ENCODE measurements at regions not wholly inside any gene's neighbourhood (a gene's known extent, or its start where the extent isn't known, plus 50 kb on each side); places are given as distances from the start of the nearest gene placed in this dataset.

DNA sequence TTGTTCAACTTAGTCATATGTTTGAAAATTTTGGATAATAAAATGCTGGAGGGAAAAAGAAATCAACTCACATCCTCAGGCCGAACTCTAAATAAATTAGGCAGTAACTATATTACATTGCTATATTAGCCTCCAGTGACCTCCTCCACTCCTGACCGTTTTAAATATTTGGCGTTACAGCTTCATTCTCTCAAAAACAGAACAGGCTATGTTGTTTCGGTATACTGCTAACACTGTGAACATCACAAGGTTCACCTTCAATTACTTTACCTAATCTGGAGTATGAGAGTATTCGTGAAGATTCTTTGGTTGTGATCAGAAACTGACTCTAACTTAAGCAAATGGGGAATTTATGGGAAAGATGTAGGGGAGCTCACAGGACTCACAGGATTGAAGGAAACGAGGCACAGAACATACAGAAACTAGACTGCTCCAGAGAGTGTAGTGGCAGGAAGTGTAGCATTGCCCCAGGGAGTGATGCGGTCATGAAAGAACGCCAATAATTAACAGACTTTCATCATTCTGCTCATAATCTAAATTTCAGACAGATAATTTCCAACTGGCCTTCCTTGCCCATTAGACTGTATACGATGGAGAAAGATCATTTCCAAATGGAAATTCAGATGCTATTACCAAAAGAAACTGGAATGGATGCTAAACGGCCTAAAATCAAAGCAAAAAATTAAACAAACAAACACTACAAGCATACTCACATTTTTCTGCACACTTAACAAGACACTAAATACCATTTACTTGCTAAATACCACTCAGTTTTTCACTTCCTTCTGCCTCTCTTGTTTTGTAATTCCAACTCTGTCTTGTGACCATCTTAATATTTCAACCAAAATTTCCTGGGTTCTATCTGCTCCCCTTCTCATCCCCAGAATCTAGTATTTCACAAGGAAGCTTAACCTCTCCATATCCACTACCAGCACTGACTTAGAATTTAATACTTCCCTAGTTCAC is 110.1 kb upstream of the LPAR1 start:
- Mint-ChIP-seq H3K9me3 (no peaks in the 10 kb centered on the region), H3K4me3 (no peak overlapping the region), H3K4me1 (no peaks in the 10 kb centered on the region), H3K27ac (no peak overlapping the region), H3K36me3 (no peaks in the 10 kb centered on the region), H3K27me3 (no peaks in the 10 kb centered on the region)
- CTCF ChIA-PET: no interaction called here
- no peak for DNase-seq

DNA sequence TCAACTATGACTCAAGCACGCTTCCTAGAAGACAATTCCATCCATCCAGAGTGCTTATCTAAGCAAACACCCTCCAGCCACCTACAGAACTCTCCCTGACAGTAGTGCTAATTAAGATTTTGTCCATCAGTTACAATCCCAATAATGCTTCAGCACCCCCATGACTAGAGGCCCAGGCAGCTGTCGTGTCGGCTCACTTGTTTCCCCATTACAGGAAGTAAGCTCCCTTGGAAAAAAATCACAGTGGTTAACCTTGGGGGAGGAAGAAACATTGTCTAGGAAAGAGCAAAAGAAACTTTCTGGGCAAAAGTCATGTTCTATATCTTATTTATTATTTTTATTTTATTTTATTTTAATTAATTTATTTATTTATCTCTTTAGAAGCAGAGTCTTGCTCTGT is 108.8 kb upstream of the LPAR1 start:
- H3K27ac Mint-ChIP-seq: no peak overlapping the region
- no peaks in the 10 kb centered on the region for H3K9me3 Mint-ChIP-seq
- H3K4me1 Mint-ChIP-seq: no peaks in the 10 kb centered on the region
- no peaks in the 10 kb centered on the region for H3K27me3 Mint-ChIP-seq
- H3K4me3 Mint-ChIP-seq: no peak overlapping the region
- DNase-seq: no peak
- CTCF ChIA-PET: no interaction called here
- no peaks in the 10 kb centered on the region for H3K36me3 Mint-ChIP-seq

DNA sequence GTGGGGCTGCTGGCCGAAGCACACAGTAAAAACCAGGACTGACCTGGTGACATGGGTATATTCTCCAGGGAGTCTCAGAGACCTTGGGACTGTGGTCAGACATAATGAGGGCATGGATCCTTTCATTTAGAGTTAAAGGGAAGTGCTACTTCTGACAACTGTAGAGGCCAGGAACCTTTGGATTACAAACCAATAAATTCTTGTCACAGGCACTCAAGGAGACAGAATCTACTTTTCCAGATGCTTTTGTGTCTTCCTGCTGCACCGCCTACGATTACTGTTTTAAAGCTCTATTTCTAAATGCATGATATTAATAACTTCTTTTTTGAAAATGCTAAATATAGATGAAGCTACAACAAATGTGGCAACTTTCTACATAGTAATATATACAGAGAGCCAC is 106.5 kb upstream of the LPAR1 start:
- Mint-ChIP-seq H3K36me3 (no peaks in the 10 kb centered on the region), H3K27me3 (no peaks in the 10 kb centered on the region), H3K27ac (no peak overlapping the region), H3K4me1 (no peaks in the 10 kb centered on the region), H3K9me3 (no peaks in the 10 kb centered on the region), H3K4me3 (no peak overlapping the region)
- CTCF ChIA-PET: no interaction called here
- DNase-seq: no peak

DNA sequence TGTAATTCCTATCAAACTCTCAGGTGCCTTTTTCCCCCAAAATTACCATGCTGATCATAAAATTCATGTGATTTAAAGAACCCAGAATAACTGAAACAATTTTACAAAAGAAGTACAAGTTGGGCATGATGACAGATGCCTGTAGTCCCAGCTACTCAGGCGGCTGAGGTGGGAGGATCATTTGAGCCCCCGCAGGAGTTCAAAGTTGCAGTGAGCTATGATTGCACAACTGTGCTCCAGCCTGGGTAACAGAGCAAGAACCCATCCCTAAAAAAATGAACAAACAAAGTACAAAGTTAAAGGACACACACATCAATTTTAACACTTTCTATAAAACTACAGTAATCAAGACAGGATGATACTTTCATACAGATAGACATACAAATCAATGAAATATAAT is 97.9 kb upstream of the LPAR1 start:
- no peaks in the 10 kb centered on the region for H3K4me1 Mint-ChIP-seq
- H3K4me3 Mint-ChIP-seq: no peak overlapping the region
- CTCF ChIA-PET: no interaction called here
- no peak overlapping the region for H3K27ac Mint-ChIP-seq
- no peaks in the 10 kb centered on the region for H3K36me3 Mint-ChIP-seq
- DNase-seq: no peak
- peaks cover 17% of the 10 kb centered on the region for H3K9me3 Mint-ChIP-seq
- H3K27me3 Mint-ChIP-seq: no peaks in the 10 kb centered on the region

DNA sequence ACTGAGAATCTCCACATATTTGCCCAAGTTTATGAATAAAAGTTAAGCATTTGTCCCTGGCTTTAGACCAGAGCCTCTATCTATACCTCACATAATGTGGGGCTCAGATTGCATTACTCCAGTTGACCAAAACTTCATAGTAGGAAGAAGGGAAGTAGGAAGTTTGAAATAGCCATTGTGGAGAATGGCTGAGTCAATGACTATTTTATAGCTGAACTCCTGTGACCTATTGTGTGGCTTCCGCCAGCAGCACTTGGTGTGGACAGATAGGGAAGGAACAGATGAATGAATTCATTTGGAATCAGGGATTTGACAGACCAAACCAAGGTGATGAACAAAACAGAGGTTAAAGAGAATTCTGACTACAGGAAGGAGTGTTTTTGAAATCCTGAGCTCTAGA is 92.9 kb upstream of the LPAR1 start:
- CTCF ChIA-PET: no interaction called here
- H3K4me3 Mint-ChIP-seq: no peak overlapping the region
- H3K4me1 Mint-ChIP-seq: no peaks in the 10 kb centered on the region
- no peak for DNase-seq
- H3K36me3 Mint-ChIP-seq: no peaks in the 10 kb centered on the region
- no peaks in the 10 kb centered on the region for H3K27me3 Mint-ChIP-seq
- H3K27ac Mint-ChIP-seq: no peak overlapping the region
- peaks cover 21% of the 10 kb centered on the region for H3K9me3 Mint-ChIP-seq

DNA sequence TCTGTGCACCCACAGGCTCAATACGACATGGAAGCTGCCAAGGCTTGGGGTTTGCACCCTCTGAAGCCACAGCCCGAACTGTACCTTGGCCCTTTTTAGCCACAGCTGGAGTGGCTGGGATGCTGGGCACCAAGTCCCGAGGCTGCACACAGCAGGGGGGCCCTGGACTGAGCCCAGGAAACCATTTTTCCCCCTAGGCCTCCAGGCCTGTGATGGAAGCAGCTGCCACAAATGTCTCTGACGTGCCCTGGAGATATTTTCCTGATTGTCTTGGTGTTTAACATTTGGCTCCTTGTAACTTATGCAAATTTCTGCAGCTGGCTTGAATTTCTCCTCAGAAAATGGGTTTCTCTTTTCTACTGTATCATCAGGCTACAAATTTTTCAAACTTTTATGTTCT is 82.3 kb upstream of the LPAR1 start:
- H3K4me1 Mint-ChIP-seq: no peaks in the 10 kb centered on the region
- H3K9me3 Mint-ChIP-seq: peaks cover 21% of the 10 kb centered on the region
- no peak for DNase-seq
- no peak overlapping the region for H3K4me3 Mint-ChIP-seq
- no peak overlapping the region for H3K27ac Mint-ChIP-seq
- no peaks in the 10 kb centered on the region for H3K27me3 Mint-ChIP-seq
- no peaks in the 10 kb centered on the region for H3K36me3 Mint-ChIP-seq
- CTCF ChIA-PET: no interaction called here

DNA sequence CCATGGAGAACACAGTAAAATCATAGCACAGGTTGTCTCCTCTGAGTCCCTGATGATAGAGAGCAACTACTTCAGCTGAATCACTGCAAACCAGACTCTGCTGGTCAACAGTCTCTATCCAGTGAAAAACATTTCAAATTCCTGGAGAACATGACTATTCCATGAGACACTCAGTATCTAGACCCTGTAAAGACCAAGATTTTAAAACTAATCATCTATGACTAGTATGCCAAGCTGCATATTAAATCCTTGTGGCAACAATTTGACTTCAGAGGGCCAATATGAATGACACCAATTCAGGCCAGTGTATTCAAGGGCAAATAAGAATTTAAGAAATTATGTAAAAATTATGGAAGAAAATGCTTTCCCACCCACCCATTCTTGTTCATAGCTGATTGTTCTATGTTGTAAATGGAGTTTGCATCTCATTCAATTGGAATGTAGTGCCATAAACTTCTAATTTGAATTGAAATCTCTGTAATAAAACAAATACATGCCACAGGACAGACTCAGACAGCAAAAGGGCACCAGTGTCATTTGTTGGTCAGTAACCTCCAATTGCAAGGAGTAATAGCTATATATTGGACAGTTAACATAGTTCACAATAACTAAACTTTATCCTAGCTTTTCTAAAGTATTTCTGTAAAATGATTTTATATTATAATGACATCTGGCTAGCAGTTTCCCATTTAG is 80.1 kb upstream of the LPAR1 start:
- Mint-ChIP-seq H3K27ac (no peak overlapping the region), H3K4me1 (no peaks in the 10 kb centered on the region), H3K27me3 (no peaks in the 10 kb centered on the region), H3K4me3 (no peak overlapping the region), H3K36me3 (no peaks in the 10 kb centered on the region), H3K9me3 (peaks cover 18% of the 10 kb centered on the region)
- CTCF ChIA-PET: no interaction called here
- no peak for DNase-seq

DNA sequence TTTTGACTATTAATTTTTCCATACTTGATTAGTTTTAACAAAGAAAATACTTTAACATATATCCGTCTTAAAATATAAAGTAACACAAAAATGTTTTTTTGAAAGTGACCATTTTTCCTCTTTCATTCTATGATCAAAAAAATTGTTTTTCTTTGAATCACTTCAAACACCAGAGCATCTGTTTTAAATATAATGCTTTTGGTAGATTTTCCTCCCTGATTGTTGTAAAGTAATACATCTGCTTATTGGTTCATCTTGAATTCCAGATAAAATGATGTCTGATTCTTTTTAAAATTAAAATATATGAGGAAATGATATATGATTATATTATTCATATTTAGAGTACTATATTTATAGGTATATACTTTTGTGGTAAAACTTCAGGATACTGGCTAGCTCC is 76.2 kb upstream of the LPAR1 start:
- Mint-ChIP-seq H3K27me3 (no peaks in the 10 kb centered on the region), H3K4me3 (no peak overlapping the region), H3K4me1 (no peaks in the 10 kb centered on the region), H3K36me3 (no peaks in the 10 kb centered on the region), H3K9me3 (peaks cover 11% of the 10 kb centered on the region), H3K27ac (no peak overlapping the region)
- DNase-seq: no peak
- CTCF ChIA-PET: no interaction called here

DNA sequence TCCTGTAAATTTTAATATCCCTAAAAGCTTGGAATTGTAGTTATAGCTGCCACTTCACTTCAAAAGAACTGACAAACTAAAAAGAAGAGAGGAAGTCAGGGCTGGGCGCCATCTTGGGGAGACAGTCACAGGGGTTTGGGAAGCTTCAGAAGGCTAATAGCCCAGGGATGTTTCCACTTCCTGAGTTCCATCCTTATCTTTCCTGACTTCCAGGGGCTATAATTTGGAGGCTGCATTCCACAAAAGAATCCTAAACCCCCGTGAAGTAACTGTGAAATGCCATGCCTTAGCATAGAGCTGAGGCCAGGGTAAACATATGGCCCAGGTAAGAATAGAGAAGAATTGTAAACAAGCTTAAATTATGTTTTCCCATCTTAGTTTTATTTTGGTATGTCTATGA is 75.4 kb upstream of the LPAR1 start:
- CTCF ChIA-PET: no interaction called here
- no peaks in the 10 kb centered on the region for H3K4me1 Mint-ChIP-seq
- no peaks in the 10 kb centered on the region for H3K27me3 Mint-ChIP-seq
- no peak overlapping the region for H3K27ac Mint-ChIP-seq
- H3K4me3 Mint-ChIP-seq: no peak overlapping the region
- DNase-seq: no peak
- H3K36me3 Mint-ChIP-seq: no peaks in the 10 kb centered on the region
- peaks cover 8% of the 10 kb centered on the region for H3K9me3 Mint-ChIP-seq

DNA sequence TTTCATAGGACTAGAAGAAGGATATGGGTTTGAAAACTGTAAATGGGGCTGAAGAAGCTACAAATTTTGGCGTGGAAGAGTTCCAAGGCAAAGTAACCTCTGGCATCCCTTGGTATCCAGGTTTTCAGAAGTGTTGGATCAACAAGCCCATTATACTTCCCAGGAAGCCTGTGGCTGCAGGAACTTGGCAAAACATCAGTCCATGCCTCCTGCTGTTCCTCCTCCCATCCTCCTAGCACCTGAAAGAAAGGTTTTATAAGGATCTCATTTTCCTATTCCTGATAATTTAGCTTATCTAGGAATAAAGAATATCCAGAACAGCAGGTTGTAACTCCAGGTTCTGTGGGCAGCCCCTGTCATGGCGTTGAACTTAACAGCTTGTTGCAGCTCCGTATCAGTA is 72.5 kb upstream of the LPAR1 start:
- H3K27me3 Mint-ChIP-seq: no peaks in the 10 kb centered on the region
- no peaks in the 10 kb centered on the region for H3K36me3 Mint-ChIP-seq
- no peaks in the 10 kb centered on the region for H3K4me1 Mint-ChIP-seq
- H3K4me3 Mint-ChIP-seq: no peak overlapping the region
- H3K9me3 Mint-ChIP-seq: peaks cover under 1% of the 10 kb centered on the region
- CTCF ChIA-PET: no interaction called here
- H3K27ac Mint-ChIP-seq: no peak overlapping the region
- no peak for DNase-seq

DNA sequence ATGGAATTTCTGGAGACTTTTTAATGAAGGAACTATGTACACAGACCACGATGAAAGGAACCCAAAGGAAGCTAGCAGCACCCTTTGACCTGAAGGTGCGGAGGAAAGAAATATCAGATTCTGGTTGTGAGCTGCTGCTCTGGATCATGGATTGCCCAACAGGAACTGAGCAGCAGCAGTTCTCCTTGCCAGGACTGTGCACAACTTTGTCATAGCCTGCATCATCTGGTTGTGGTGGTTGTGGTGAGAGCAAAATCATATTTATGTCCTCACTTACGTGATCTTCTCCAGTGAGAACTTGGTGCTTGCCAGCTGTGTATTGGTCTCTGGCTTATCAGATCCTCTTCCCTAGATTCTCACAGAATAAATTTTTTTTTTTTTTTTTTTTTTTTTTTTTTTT is 70.7 kb upstream of the LPAR1 start:
- H3K36me3 Mint-ChIP-seq: no peaks in the 10 kb centered on the region
- no peaks in the 10 kb centered on the region for H3K9me3 Mint-ChIP-seq
- no peak for DNase-seq
- no peaks in the 10 kb centered on the region for H3K27me3 Mint-ChIP-seq
- no peak overlapping the region for H3K4me3 Mint-ChIP-seq
- no peak overlapping the region for H3K27ac Mint-ChIP-seq
- H3K4me1 Mint-ChIP-seq: no peaks in the 10 kb centered on the region
- CTCF ChIA-PET: no interaction called here

DNA sequence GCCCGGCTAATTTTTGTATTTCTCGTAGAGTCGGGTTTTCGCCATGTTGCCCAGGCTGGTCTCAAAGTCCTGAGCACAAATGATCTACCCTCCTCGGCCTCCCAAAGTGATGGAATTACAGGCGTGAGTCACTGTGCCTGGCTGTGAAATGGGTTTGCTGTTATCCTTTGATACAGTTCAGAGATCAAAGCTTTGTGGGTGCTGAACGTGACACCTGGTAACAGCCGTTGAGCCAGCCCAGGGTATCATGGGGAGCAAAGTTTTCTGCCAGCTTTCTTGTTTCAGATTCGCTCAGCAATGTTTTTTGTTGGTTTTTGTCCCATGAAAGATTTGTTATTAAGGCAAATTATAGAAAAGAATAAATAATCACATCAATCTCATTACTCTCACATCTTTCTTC is 68.9 kb upstream of the LPAR1 start:
- H3K9me3 Mint-ChIP-seq: no peaks in the 10 kb centered on the region
- no peak overlapping the region for H3K4me3 Mint-ChIP-seq
- H3K27ac Mint-ChIP-seq: no peak overlapping the region
- no peak for DNase-seq
- CTCF ChIA-PET: no interaction called here
- no peaks in the 10 kb centered on the region for H3K4me1 Mint-ChIP-seq
- H3K36me3 Mint-ChIP-seq: no peaks in the 10 kb centered on the region
- H3K27me3 Mint-ChIP-seq: no peaks in the 10 kb centered on the region

DNA sequence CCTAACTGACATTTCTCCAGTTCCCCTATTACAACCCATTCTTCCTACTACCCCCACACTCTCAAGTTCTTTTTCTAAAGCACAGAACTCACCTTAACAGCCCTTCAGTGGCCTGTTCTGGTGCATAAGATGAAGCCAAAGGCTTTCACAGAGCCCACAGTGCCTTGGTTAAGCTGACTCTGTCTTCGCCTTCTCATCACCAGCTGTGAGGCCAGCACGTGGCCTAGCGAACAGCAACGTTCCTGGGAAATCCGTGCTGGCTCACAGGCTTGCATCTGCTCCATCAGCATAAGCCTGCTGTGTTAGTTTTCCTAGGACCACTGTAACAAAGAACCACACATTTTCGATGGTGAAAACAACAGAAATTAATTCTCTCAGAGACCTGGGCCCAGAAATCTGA is 67.9 kb upstream of the LPAR1 start:
- CTCF ChIA-PET: no interaction called here
- no peak overlapping the region for H3K4me3 Mint-ChIP-seq
- H3K27me3 Mint-ChIP-seq: no peaks in the 10 kb centered on the region
- DNase-seq: no peak
- no peaks in the 10 kb centered on the region for H3K36me3 Mint-ChIP-seq
- no peak overlapping the region for H3K27ac Mint-ChIP-seq
- no peaks in the 10 kb centered on the region for H3K4me1 Mint-ChIP-seq
- no peaks in the 10 kb centered on the region for H3K9me3 Mint-ChIP-seq

DNA sequence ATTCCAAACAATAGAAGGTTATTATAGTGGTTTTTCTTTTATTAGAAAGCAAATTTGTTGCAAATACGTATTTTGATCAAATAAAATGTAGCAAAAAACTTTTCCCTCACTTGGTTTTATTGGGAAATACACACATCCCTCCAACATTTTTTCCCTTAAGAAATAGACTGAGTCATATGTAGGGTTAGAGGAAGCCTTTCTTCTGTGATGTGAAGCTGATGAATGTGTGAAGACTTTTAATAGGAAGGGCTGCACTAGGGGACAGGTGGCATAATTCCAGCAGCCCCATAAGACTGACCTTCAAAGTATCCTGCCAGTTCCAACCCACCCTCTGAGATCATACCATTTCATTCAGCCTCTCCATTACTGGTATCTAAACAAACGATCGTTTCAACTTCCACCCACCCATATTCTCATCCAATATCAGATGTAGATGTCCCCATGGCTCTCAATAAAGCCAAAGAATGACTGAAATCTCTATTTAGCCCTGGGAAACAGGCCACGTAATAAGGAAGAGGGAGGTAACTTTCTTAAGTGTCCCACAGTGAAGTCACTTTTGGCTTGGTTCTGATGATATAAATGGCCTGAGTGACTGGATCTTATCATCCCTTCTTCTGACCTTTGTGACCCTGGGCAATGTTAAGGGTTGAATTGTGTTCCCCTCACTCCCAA is 64.7 kb upstream of the LPAR1 start:
- Mint-ChIP-seq H3K27me3 (no peaks in the 10 kb centered on the region), H3K9me3 (no peaks in the 10 kb centered on the region), H3K4me1 (no peaks in the 10 kb centered on the region), H3K4me3 (no peak overlapping the region), H3K27ac (no peak overlapping the region), H3K36me3 (no peaks in the 10 kb centered on the region)
- CTCF ChIA-PET: no interaction called here
- DNase-seq: no peak

All from activated naive CD4-positive, alpha-beta T cell treated with anti-CD3 and anti-CD28 coated beads, Interleukin-2, amount 10 ng/mL, durations not matched to agents 7 days and 5 days (primary cell).